ENCODE measurements at regions not wholly inside any gene's neighbourhood (a gene's known extent, or its start where the extent isn't known, plus 50 kb on each side); places are given as distances from the start of the nearest gene placed in this dataset.

- TF ChIP-seq ZBTB40 (IDR thresholded peaks at IDR 0.05) = no peak
- no peak for TF ChIP-seq ZBTB40 (CRISPR knock-in tag; IDR thresholded peaks at IDR 0.05)
- peak; percentile 16; the same call in 1 of the 2 replicates for TF ChIP-seq HIVEP1 (CRISPR knock-in tag; IDR thresholded peaks at IDR 0.05)
- TF ChIP-seq RBM39 (optimal IDR thresholded peaks at IDR 0.05; ENCODE audit: low read depth, low read length) = no peak
- TF ChIP-seq CEBPB (tag; IDR thresholded peaks at IDR 0.05) = no peak
- TF ChIP-seq ZNF408 (CRISPR knock-in tag; IDR thresholded peaks at IDR 0.05; ENCODE audit: low read depth) = no peak
- peak; percentile 23; the same call in 1 of the 2 replicates for TF ChIP-seq MAX (CRISPR knock-in tag; IDR thresholded peaks at IDR 0.05)
- no peak for TF ChIP-seq ZNF280B (CRISPR knock-in tag; IDR thresholded peaks at IDR 0.05)
- no peak for TF ChIP-seq ZNF512 (tag; IDR thresholded peaks at IDR 0.05)
- no peak for TF ChIP-seq SNRNP70 (optimal IDR thresholded peaks at IDR 0.05; ENCODE audit: low read depth, low read length)
- TF ChIP-seq POLR2H (tag; IDR thresholded peaks at IDR 0.05; ENCODE audit: low read depth) = no peak
- TF ChIP-seq HMGN3 (IDR thresholded peaks at IDR 0.05; ENCODE audit: borderline replicate concordance, extremely low read depth, insufficient read length, low read depth, low read length) = no peak
- TF ChIP-seq ZNF274 (IDR thresholded peaks at IDR 0.05; ENCODE audit: borderline replicate concordance, low read depth, low read length) = no peak
- no peak for TF ChIP-seq ZFX (CRISPR knock-in tag; IDR thresholded peaks at IDR 0.05)
- no peak for TF ChIP-seq SMARCA4 (IDR thresholded peaks at IDR 0.05)
- no peak for TF ChIP-seq KHSRP (IDR thresholded peaks at IDR 0.05)
Observed at GRCh38 chr6:43930440-43931154, 160.6 kb downstream of the VEGFA start (continued).

All from K562 (cell line).